Fibroblast of villous mesenchyme (primary cell): ENCODE measurements at regions not wholly inside any gene's neighbourhood (a gene's known extent, or its start where the extent isn't known, plus 50 kb on each side); places are given as distances from the start of the nearest gene placed in this dataset.

ENCODE experiments used
- DNase-seq: peaks from one replicate; pipeline ENCODE4 v3.0.0-alpha.2; 2010; ENCODE audit warnings: low read depth
- H3K4me3 ChIP-seq: 2 replicates; pipeline ENCODE4 v1.5.1; 2011; ENCODE audit warnings: low read depth, mild to moderate bottlenecking, low read length
- TF ChIP-seq, protein P1 (sequence below): IDR thresholded peaks from 2 replicates; pipeline ENCODE4 v1.5.1; 2012; ENCODE audit warnings: low read depth, mild to moderate bottlenecking, low read length; ENCODE audit not compliant: insufficient read depth

- TF ChIP-seq, protein P1, sequence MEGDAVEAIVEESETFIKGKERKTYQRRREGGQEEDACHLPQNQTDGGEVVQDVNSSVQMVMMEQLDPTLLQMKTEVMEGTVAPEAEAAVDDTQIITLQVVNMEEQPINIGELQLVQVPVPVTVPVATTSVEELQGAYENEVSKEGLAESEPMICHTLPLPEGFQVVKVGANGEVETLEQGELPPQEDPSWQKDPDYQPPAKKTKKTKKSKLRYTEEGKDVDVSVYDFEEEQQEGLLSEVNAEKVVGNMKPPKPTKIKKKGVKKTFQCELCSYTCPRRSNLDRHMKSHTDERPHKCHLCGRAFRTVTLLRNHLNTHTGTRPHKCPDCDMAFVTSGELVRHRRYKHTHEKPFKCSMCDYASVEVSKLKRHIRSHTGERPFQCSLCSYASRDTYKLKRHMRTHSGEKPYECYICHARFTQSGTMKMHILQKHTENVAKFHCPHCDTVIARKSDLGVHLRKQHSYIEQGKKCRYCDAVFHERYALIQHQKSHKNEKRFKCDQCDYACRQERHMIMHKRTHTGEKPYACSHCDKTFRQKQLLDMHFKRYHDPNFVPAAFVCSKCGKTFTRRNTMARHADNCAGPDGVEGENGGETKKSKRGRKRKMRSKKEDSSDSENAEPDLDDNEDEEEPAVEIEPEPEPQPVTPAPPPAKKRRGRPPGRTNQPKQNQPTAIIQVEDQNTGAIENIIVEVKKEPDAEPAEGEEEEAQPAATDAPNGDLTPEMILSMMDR = no peak
- DNase-seq = no peak
- H3K4me3 ChIP-seq = no peak overlapping the region
These were observed 204.2 kb upstream of the ONECUT1 start for GRCh38 chr15:52994290-52994689.

GRCh38 chr15:52984507-52984906, 194.4 kb upstream of the ONECUT1 start:
- TF ChIP-seq, protein P1 = no peak
- no peak overlapping the region for H3K4me3 ChIP-seq

DNA sequence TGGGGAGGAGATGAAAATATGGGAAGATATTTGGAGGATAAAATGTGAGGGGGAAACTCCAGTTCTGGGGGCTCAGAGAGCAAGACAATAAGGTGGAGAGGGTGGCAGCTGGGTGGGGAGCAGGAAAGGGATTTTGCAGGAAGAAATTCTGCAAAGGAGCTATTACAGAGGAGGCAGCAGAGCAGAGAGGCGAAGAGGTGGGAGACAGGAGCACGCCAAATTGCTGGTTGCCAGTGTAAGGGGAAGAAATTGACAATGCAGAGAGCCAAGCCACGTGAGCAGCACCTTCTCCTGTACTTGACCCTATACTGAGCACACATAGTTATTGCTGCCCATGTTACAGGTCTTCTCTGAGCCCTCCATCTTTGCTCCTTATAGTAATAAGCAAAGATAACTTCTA, 190.3 kb upstream of the ONECUT1 start:
- TF ChIP-seq, protein P1 = no peak
- no peak overlapping the region for H3K4me3 ChIP-seq
- no peak for DNase-seq

More at GRCh38 chr15:52984507-52984906, 194.4 kb upstream of the ONECUT1 start:
- DNase-seq = no peak

DNA sequence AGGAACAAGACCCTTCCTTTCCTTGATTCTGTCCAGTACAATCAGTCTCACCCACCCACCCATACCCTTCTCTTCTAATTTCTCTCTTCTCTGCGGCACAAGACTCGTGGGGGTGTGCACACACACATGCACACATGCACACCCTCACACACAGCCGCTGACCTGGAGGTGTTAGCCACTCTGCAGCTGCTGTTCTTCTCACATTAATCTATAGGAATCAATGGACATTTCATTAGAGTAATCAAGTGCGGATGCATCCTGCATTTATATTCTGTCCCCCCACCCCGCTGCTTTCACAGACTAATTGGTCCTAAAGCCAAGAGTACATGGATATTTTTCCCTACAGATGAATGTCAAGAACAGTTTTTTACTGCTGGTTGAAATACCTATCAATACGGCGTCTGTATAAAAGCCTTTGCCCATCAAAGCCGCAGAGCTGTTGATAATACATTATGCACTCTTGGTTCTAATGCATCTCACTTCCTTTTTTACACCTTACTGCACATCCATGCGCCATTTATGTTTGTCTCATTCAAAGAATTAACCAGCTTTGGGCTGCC, 186.5 kb upstream of the ONECUT1 start:
- no peak overlapping the region for H3K4me3 ChIP-seq
- DNase-seq = no peak
- TF ChIP-seq, protein P1 = no peak

DNA sequence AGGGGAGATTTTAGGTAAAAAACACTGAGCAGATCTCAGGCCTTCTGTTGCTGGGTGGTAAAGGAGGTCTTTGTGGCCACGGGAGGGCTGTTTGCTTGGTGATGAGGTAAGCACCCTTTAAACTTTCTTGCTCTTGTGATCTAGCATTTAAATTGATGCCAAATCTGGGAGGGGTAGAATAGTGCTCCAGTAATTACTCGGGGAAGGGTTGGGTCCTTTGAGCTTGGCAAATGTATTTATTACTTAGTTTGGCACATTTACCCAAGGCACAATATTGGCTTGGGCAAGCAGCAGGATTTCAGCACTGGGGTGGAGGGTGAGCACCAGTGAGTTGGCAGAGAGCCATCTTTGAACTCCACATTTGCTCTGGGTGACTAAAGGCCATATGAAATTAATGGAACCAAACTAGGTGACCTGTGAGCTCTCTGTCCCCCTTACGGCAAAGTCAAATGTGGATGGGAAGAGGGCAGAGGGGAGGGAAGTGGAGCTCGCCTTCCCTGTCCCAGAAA, 185.9 kb upstream of the ONECUT1 start:
- DNase-seq = no peak
- H3K4me3 ChIP-seq = no peak overlapping the region
- TF ChIP-seq, protein P1 = no peak

DNA sequence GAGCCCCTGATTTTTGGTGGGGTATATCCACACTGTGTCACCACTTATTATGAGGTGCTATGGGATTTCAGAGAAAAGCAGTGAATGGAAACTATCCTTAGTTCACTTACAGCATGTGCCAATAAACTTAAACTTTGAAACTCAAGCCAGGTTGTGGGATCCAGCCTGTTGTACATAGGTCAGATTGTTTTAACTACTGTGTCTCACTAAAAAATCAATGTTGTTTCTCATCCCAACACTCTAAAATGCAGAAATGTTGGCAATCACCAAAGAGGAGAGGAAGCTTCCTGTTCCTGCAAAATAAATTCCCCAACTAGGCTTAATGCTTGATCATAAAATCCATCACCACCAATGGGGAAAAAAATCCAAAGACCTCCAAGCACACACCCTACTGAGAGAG, 173.7 kb upstream of the ONECUT1 start:
- TF ChIP-seq, protein P1 = no peak
- DNase-seq = no peak
- no peak overlapping the region for H3K4me3 ChIP-seq

DNA sequence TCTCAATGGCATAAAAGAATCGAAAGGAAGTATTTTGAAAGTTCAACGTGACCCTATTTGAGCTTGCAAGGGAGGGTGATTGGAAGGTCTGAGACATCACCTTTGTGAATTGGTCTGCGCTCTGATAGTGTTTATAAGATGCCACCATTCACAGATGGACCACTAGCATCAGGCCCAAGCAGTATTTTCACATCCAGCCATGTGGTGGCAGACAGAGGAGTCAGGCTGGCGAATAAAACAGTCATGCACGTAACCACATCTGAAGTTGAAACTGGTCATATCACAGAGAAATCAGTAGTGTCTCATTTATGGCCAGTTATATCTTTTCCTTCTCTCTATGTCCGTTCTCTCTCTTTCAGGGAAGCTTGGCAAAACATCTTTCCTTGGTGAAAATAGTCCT, 170.1 kb upstream of the ONECUT1 start:
- TF ChIP-seq, protein P1 = no peak
- no peak overlapping the region for H3K4me3 ChIP-seq
- DNase-seq = no peak
